PC-3 (cell line): ENCODE measurements at regions not wholly inside any gene's neighbourhood (a gene's known extent, or its start where the extent isn't known, plus 50 kb on each side); places are given as distances from the start of the nearest gene placed in this dataset.
"Not testable (repeated sequence)": the region's sequence is repeated elsewhere in the genome, so short reads cannot be mapped to it uniquely, and the experiment has no call there.

ENCODE experiments used
- ATAC-seq: fragments of 200-7000 bp; cut with Tn5 transposase; 2 replicates; pipeline ENCODE4 v1.9.1; 2020; ENCODE audit warnings: mild to moderate bottlenecking, moderate library complexity
- BruUV-seq: library from RNA; stranded (reverse); fragments of 400-500 nt; replicated peaks from 2 replicates; lab custom pipeline; 2021; lab: Mats Ljungman, UMichigan
- CTCF ChIA-PET: fragments of 300-600 bp; sonication (Branson Sonifier 250); formaldehyde crosslinking; loops from one replicate; lab custom pipeline; 2022; ENCODE audit warnings: antibody characterized with exemption; lab: Charles Lee
- POLR2A ChIA-PET: fragments of 300-600 bp; sonication (Branson Sonifier 250); formaldehyde crosslinking; loops from one replicate; lab custom pipeline; 2022; ENCODE audit warnings: antibody characterized with exemption; ENCODE audit not compliant: unreplicated experiment; lab: Charles Lee
- DNase-seq: peaks from one replicate; pipeline ENCODE4 v3.0.0-alpha.2; 2015
- H2AFZ ChIP-seq: fragments of 300-600 bp; sonication (generic); 2 replicates; pipeline ENCODE4 v1.6.0; 2016; ENCODE audit warnings: antibody characterized with exemption, low read length
- H3F3A ChIP-seq: fragments of 300-600 bp; sonication (generic); one replicate; pipeline ENCODE4 v1.6.0; 2017; ENCODE audit warnings: antibody characterized with exemption, low read length, control low read depth, mild to moderate bottlenecking; ENCODE audit not compliant: unreplicated experiment
- H3K27ac ChIP-seq: fragments of 300-600 bp; sonication (generic); 2 replicates; pipeline ENCODE4 v1.5.1; 2016; ENCODE audit warnings: mild to moderate bottlenecking, low read length
- H3K27me3 ChIP-seq: fragments of 300-600 bp; sonication (generic); 2 replicates; pipeline ENCODE4 v1.6.1; 2016; ENCODE audit warnings: low read length, mixed read lengths
- H3K36me3 ChIP-seq: fragments of 300-600 bp; sonication (generic); 2 replicates; pipeline ENCODE4 v1.6.1; 2016; ENCODE audit warnings: low read depth, mixed run types, low read length, mixed read lengths
- H3K4me1 ChIP-seq: fragments of 300-600 bp; sonication (generic); 2 replicates; pipeline ENCODE4 v1.5.1; 2016; ENCODE audit warnings: low read length; ENCODE audit not compliant: insufficient read depth
- H3K4me2 ChIP-seq: fragments of 300-600 bp; sonication (generic); 2 replicates; pipeline ENCODE4 v1.6.0; 2016; ENCODE audit warnings: low read length
- H3K4me3 ChIP-seq: fragments of 300-600 bp; sonication (generic); 2 replicates; pipeline ENCODE4 v1.5.1; 2016; ENCODE audit warnings: mild to moderate bottlenecking, low read length, mixed read lengths
- H3K79me2 ChIP-seq: fragments of 300-600 bp; sonication (generic); 2 replicates; pipeline ENCODE4 v1.6.1; 2017; ENCODE audit warnings: low read length, mixed read lengths
- H3K9ac ChIP-seq: fragments of 300-600 bp; sonication (generic); 2 replicates; pipeline ENCODE4 v1.6.0; 2016; ENCODE audit warnings: mild to moderate bottlenecking, low read length
- H3K9me2 ChIP-seq: fragments of 300-600 bp; sonication (generic); replicated peaks from 2 replicates; pipeline ENCODE4 v1.6.1; 2016; ENCODE audit warnings: mixed run types, low read length, mixed read lengths
- H3K9me3 ChIP-seq: fragments of 300-600 bp; sonication (generic); 2 replicates; pipeline ENCODE4 v1.6.1; 2016; ENCODE audit warnings: low read length, mixed read lengths
- H4K20me1 ChIP-seq: fragments of 300-600 bp; sonication (generic); 2 replicates; pipeline ENCODE4 v1.6.1; 2016; ENCODE audit warnings: low read length, mixed read lengths
- EZH2 ChIP-seq: fragments of 300-600 bp; sonication (generic); IDR thresholded peaks from one replicate; pipeline ENCODE4 v1.6.1; 2017; ENCODE audit warnings: antibody characterized with exemption, mild to moderate bottlenecking, low read length; ENCODE audit not compliant: unreplicated experiment
- EZH2phosphoT487 ChIP-seq: fragments of 300-600 bp; sonication (generic); IDR thresholded peaks from 2 replicates; pipeline ENCODE4 v1.6.1; 2018; ENCODE audit warnings: mild to moderate bottlenecking, antibody characterized with exemption, low read length, borderline replicate concordance
- intact Hi-C: fragments of 100-400 bp; cut with micrococcal nuclease; formaldehyde crosslinking; loops from 2 replicates; pipeline ENCODE4 v1.9.0; 2023
- TF ChIP-seq, protein P1 (sequence below): fragments of 300-600 bp; sonication (generic); conservative IDR thresholded peaks from 2 replicates; pipeline ENCODE4 v1.5.1; 2017; ENCODE audit warnings: antibody characterized with exemption, low read depth, mild to moderate bottlenecking, low read length

DNA sequence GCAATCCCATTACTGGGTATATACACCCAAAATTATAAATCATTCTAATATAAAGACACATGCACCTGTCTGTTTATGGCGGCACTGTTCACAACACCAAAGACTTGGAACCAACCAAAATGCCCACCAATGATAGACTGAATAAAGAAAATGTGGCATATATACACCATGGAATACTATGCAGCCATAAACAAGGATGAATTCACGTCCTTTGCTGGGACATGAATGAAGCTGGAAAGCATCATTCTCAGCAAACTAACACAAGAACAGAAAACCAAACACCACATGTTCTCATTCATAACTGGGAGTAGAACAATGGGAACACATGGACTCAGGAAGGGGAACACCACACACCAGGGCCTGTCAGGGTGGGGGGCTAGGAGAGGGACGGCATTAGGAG lies 633.2 kb upstream of the DEFB115 start:
- H3K4me2 ChIP-seq, H3K36me3 ChIP-seq, H2AFZ ChIP-seq, H3K9ac ChIP-seq, H3K4me1 ChIP-seq, CTCF ChIA-PET, H3F3A ChIP-seq, H3K9me2 ChIP-seq, DNase-seq, H4K20me1 ChIP-seq, H3K9me3 ChIP-seq, ATAC-seq, BruUV-seq, intact Hi-C loops, H3K4me3 ChIP-seq, POLR2A ChIA-PET, H3K79me2 ChIP-seq, H3K27me3 ChIP-seq, H3K27ac ChIP-seq: not testable (repeated sequence)

- H3K9me2 ChIP-seq, POLR2A ChIA-PET, H3K4me1 ChIP-seq, intact Hi-C loops, H2AFZ ChIP-seq, CTCF ChIA-PET, DNase-seq, H3K4me2 ChIP-seq, H3K27me3 ChIP-seq, BruUV-seq, H3K4me3 ChIP-seq, H3K79me2 ChIP-seq, ATAC-seq, H3F3A ChIP-seq, H3K27ac ChIP-seq, H3K9ac ChIP-seq, H3K36me3 ChIP-seq, H3K9me3 ChIP-seq, H4K20me1 ChIP-seq: not testable (repeated sequence)
Observed at GRCh38 chr20:30629376-30629775, 628.1 kb upstream of the DEFB115 start.

- CTCF ChIA-PET: no interaction called here
- TF ChIP-seq, protein P1, sequence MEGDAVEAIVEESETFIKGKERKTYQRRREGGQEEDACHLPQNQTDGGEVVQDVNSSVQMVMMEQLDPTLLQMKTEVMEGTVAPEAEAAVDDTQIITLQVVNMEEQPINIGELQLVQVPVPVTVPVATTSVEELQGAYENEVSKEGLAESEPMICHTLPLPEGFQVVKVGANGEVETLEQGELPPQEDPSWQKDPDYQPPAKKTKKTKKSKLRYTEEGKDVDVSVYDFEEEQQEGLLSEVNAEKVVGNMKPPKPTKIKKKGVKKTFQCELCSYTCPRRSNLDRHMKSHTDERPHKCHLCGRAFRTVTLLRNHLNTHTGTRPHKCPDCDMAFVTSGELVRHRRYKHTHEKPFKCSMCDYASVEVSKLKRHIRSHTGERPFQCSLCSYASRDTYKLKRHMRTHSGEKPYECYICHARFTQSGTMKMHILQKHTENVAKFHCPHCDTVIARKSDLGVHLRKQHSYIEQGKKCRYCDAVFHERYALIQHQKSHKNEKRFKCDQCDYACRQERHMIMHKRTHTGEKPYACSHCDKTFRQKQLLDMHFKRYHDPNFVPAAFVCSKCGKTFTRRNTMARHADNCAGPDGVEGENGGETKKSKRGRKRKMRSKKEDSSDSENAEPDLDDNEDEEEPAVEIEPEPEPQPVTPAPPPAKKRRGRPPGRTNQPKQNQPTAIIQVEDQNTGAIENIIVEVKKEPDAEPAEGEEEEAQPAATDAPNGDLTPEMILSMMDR: no peak
- TF ChIP-seq EZH2 (no peak), EZH2phosphoT487 (no peak)
- Histone ChIP-seq H4K20me1 (no peaks in the 10 kb centered on the region), H3K4me3 (no peak overlapping the region), H3K4me1 (no peaks in the 10 kb centered on the region), H3K79me2 (no peaks in the 10 kb centered on the region), H3K27ac (no peak overlapping the region), H3K9me2 (no peaks in the 10 kb centered on the region), H3K4me2 (no peak overlapping the region), H3K9ac (no peak overlapping the region), H3K27me3 (no peaks in the 10 kb centered on the region), H2AFZ (no peak overlapping the region), H3K9me3 (no peaks in the 10 kb centered on the region; the same call in 1 of the 2 replicates), H3K36me3 (no peaks in the 10 kb centered on the region), H3F3A (no peaks in the 10 kb centered on the region)
- ATAC-seq (no peak), DNase-seq (no peak)
- BruUV-seq: no TSS peak
- intact Hi-C loops: no loop called here
- POLR2A ChIA-PET: no interaction called here
Observed at GRCh38 chr20:30630761-30631160, 626.7 kb upstream of the DEFB115 start.

GRCh38 chr20:30631261-30631789 lies 626.1 kb upstream of the DEFB115 start:
- H3K27ac ChIP-seq, ATAC-seq, POLR2A ChIA-PET: not testable (repeated sequence)

DNA sequence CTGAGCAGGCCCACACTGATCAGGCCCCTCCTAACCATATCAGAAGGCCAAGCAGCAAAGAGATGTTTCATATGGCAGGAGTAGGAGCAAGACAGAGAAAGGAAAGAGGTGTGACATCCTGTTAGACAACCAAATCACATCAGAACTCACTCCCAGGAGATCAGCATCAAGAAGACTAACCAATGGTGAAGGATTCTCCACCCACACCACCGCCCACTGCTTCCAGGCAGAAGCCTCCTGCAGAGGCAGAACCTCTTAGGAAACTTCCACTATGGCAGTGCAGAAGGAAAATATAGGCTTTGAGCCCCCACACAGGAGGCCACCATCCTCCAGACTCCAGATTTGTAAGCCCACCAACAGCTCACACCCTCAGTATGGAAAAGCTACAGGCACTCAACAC lies 624.7 kb upstream of the DEFB115 start:
- DNase-seq, H3K27me3 ChIP-seq, CTCF ChIA-PET, H3K4me3 ChIP-seq, intact Hi-C loops, H3K9ac ChIP-seq, H3K9me2 ChIP-seq, POLR2A ChIA-PET, H3F3A ChIP-seq, H3K4me1 ChIP-seq, H4K20me1 ChIP-seq, H3K36me3 ChIP-seq, H3K4me2 ChIP-seq, H3K79me2 ChIP-seq, H2AFZ ChIP-seq, H3K27ac ChIP-seq, H3K9me3 ChIP-seq, ATAC-seq, BruUV-seq: not testable (repeated sequence)

More at GRCh38 chr20:30631261-30631789, 626.1 kb upstream of the DEFB115 start:
- CTCF ChIA-PET, H3K4me1 ChIP-seq, H3K36me3 ChIP-seq, DNase-seq, H2AFZ ChIP-seq, H3K4me3 ChIP-seq, H3K9ac ChIP-seq, H4K20me1 ChIP-seq, H3K9me3 ChIP-seq, H3K79me2 ChIP-seq, H3K4me2 ChIP-seq, intact Hi-C loops, BruUV-seq, H3F3A ChIP-seq, H3K9me2 ChIP-seq, H3K27me3 ChIP-seq: not testable (repeated sequence)

DNA sequence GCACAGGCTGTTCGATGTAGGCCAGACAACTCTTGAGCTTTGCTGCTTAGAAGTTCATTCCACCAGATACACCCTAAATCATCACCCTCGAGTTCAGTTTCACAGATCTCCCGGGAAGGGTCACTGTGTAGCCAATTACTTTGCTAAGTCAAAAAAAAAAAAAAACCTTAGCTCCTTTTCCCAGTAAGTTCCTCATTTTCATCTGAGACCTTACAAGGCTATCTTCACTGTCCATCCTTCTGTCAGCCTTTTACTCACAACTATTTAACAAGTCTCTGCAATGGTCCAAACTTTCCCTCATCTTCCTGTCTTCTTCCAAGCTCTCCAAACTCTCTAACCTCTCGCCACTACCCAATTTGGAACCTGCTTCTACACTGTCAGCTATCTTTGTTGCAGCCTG lies 615.9 kb upstream of the DEFB115 start:
- BruUV-seq, H3K4me2 ChIP-seq, DNase-seq, H2AFZ ChIP-seq, H3F3A ChIP-seq, H3K27me3 ChIP-seq, H3K27ac ChIP-seq, H4K20me1 ChIP-seq, H3K4me3 ChIP-seq, H3K4me1 ChIP-seq, H3K36me3 ChIP-seq, H3K9me2 ChIP-seq, CTCF ChIA-PET, POLR2A ChIA-PET, H3K9me3 ChIP-seq, H3K79me2 ChIP-seq, ATAC-seq, H3K9ac ChIP-seq, intact Hi-C loops: not testable (repeated sequence)
